Epithelial cell of proximal tubule (primary cell): ENCODE measurements at regions not wholly inside any gene's neighbourhood (a gene's known extent, or its start where the extent isn't known, plus 50 kb on each side); places are given as distances from the start of the nearest gene placed in this dataset.

ENCODE experiments used
- DNase-seq: peaks from one replicate; pipeline ENCODE4 v3.0.0-alpha.2; 2011; ENCODE audit warnings: low read depth
- H3K4me3 ChIP-seq: 2 replicates; pipeline ENCODE4 v1.5.1; 2011; ENCODE audit warnings: low read depth, mild to moderate bottlenecking, low read length
- CTCF ChIP-seq: conservative IDR thresholded peaks from 2 replicates; pipeline ENCODE4 v1.5.1; 2012; ENCODE audit warnings: low read depth, mild to moderate bottlenecking, low read length

- H3K4me3 ChIP-seq, result no peak overlapping the region
- DNase-seq, result no peak
- TF ChIP-seq CTCF, result no peak
These were observed 179.8 kb upstream of the HAAO start for GRCh38 chr2:42971947-42972736.

- H3K4me3 ChIP-seq, result no peak overlapping the region
- DNase-seq, result no peak
- TF ChIP-seq CTCF, result no peak
These were observed 179.0 kb upstream of the HAAO start for GRCh38 chr2:42971381-42971780.

- no peak overlapping the region for H3K4me3 ChIP-seq
- no peak for DNase-seq
- no peak for TF ChIP-seq CTCF
These were observed 177.8 kb upstream of the HAAO start for GRCh38 chr2:42970151-42970550.

GRCh38 chr2:42969231-42970150 is 177.1 kb upstream of the HAAO start:
- no peak for DNase-seq
- H3K4me3 ChIP-seq, result no peak overlapping the region
- TF ChIP-seq CTCF, result no peak

GRCh38 chr2:42967959-42968674 is 175.7 kb upstream of the HAAO start:
- no peak overlapping the region for H3K4me3 ChIP-seq
- DNase-seq, result no peak
- TF ChIP-seq CTCF, result no peak

GRCh38 chr2:42965910-42966309 is 173.5 kb upstream of the HAAO start:
- no peak for TF ChIP-seq CTCF
- H3K4me3 ChIP-seq, result no peak overlapping the region
- DNase-seq, result no peak
